T-helper 9 cell (primary cell): ENCODE measurements at regions not wholly inside any gene's neighbourhood (a gene's known extent, or its start where the extent isn't known, plus 50 kb on each side); places are given as distances from the start of the nearest gene placed in this dataset.
A peak's percentile ranks its signal among the peaks of the same experiment; 100 is the strongest.
"Not testable (repeated sequence)": the region's sequence is repeated elsewhere in the genome, so short reads cannot be mapped to it uniquely, and the experiment has no call there.

Experiments used
- DNase-seq: peaks from one replicate; pipeline ENCODE4 v3.0.0-alpha.2; 2020

DNA sequence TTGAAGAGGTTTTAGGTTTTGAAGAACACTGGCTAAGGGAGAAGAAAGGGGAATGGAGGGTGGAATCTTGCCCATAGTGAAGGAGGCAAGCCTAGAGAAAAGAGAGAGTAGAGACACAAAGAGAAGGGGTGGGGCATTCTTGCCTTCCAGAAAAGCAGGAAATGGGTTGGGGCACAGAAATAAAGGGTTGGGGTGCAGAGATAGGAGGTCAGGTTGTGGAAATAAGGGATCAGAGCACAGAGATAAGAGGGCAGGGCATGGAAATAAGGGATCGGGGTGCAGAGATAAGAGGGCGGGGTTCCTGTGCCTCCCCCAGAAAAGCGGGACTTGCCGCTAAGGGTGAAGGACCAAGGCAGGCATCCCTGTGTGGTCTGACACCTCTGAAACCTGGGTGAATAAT is 69.9 kb downstream of the ALG1L2 start:
- DNase-seq: not testable (repeated sequence)

DNA sequence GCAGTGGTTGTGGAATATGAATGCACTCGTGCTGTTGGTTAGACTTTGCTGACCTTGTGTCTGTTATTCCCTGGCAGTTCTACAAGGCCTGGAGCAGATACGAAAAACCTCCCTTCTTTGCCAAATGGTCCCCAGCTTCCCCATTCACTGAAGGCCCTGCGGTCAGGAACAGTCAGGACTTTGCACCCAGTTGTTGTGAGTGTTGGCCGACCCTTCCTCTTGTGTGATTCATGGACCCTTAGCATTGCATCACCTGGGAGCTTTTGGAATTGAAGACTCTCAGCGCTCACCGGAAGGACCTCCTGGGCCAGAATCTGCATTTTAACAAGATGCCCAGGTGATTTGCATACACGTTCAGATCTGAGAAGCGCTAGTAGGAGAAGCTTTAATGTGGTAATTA is 71.6 kb downstream of the ALG1L2 start:
- not testable (repeated sequence) for DNase-seq

DNA sequence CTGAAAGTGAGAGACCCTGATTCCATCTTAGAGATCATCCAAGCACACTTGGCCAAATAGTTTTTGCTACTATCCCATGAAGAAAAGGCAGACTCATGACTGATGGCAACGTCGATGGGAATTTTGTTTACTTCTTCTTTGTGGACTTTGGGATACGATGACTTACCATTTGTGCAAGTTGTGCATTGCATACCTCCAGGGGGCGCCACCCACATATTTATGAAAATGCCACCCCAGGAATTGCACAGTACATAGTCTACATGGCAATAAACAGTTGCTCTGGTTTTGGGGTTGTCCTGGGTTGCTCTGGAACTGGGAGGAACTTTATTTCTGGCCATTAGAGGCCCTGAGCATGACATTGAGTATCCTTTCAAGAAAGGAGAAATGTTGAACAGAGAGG is 73.8 kb downstream of the ALG1L2 start:
- DNase-seq: not testable (repeated sequence)

DNA sequence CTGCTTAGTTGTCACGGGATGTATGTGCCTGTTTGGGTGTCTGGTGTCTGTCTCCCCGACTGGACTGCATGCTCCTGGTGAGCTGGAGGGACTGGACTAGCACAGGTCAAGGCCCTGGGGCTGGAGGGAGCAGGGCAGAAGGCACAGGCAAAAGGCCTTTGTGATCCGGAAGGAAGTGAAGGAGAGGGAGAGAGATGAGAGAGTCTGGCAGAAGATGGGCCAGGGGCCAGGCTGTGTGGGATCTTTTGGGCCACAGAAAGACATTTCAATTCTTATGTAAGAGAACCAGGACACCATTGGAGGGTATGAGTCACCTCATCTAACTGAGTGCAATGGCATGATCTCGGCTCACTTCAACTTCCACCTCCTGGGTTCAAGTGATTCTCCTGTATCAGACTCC is 85.2 kb downstream of the ALG1L2 start:
- DNase-seq: not testable (repeated sequence)

DNA sequence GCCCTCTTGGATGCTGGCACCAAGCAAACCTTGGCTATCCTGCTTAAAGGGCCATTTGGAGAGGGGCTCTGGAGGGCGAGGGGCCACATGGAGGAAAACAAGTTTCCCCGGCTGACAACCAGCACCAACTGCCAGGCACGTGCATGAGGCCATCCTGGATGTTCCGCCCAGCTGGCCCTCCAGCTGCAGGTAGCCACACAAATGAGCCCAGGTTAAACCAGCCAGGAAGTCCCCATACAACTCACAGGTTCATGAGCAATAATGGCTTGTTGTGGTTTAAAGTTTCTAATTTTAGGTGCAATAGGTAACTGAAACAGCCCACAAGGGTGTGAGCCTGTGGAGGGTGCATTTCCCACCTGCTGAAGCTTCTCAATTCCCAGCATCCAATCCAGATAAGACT is 93.6 kb downstream of the ALG1L2 start:
- not testable (repeated sequence) for DNase-seq

DNA sequence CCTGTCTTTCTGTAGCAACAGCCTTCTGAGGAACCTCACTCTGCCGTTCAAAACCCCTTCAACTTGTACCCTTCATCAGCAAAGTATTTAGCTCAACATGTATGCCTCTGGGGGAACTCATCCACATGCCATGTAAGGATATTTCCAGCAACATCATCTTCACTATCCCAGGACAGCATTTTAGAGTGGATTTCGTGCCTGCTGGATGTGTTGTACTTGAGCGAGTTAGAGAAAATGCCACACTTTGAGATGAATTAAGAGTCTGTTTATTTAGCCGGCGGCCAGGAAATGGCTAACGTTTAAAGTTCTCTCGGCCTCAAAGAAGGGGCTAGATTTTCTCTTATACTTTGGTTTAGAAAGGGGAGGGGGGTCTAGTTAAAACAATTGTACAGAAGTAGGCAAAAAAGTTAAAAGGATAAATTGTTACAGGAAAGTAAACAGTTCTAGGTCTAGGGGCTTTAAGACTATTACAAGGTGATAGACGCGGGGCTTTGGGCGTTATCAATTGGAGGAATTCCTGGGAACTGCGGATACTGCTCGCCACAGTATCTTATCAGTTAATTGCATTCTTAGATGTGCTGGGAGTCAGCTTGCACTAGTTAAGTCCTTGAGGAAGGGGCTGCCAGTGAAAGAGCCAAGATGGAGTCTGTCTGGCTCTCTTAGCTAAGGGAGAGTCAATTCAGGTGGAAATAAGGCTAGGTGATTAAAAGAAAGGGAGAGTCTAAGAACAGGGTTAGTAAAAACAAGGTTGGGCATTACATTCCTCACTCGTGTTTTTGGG is 95.0 kb downstream of the ALG1L2 start:
- DNase-seq: not testable (repeated sequence)

DNA sequence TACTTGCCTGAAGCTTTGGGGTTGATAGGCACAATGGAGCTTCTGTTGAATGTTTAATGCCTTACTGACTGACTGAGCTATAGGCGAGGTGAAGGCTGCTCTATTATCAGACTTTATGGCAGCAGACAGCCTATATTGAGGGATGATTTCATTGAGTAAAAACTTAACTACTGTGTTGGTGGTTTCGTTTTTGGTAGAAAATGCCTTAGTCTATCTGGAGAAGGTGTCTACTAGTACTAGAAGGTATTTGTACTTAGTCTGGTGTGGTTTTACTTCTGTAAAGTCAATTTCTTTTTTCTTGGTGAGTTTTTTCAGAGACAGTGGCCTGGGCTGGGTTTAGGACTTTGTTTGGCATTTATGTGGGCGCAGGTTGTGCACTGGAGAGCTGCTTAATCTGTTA is 97.2 kb downstream of the ALG1L2 start:
- not testable (repeated sequence) for DNase-seq

DNA sequence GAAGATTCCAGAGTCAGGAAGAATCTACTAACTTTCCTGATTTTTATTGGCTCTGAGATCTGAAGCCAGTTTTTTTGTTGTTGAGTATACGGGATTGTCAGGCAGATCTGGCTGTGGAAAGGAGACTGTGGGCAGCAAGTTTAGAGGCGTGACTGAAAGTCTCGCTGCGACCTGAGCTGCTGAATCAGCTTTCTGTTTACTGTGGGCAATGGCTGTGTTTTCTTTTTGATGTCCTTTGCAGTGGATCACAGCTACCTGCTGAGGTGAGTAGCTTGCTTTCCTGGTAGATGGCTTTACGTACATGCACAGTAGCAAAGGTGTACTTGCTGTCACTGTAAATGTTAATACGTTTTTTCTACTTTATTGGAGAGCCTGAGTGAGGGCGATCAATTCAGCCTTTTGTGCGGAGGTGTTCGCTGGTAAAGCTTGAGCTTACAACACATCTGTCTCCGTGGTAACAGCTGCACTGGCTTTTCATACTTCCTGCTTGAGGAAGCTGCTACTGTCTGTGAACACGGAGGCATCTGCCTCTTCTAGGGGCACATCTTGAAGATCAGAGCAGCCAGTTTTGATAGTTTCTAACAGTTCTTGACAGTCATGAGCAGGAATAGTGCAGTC is 97.8 kb downstream of the ALG1L2 start:
- DNase-seq: peak; percentile 16

DNA sequence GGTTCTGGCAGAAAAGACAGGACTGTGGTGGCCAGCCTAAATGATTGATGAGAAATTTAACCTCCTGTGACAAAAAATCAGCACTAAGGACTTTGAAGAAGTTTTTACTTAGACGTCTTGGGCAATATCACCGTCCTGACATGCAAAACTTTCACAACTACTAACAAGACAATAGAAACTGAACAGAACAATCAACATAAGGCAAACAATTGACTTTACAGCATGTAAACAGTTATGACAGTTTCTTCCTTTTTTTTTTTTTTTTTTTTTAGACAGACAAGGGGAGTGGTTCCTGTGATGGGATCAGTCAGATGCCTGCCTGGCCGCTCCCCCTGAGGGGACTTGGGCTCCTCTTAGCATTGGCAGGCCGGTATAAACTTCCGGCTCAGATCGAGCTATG is 100.8 kb downstream of the ALG1L2 start:
- DNase-seq: not testable (repeated sequence)

DNA sequence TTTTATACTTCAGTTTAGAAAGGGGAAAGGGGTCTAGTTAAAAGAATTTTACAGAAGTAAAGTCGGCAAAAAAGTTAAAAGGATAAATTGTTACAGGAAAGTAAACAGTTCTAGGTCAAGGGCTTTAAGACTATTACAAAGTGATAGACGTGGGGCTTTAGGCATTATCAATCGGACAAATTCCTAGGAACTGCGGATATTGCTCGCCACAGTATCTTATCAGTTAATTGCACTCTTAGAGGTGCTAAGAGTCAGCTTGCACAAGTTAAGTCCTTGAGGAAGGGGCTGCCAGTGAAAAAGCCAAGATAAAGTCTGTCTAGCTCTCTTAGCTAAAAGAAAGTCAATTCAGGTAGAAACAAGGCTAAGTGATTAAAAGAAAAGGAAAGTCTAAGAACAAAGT is 102.1 kb downstream of the ALG1L2 start:
- DNase-seq: not testable (repeated sequence)

DNA sequence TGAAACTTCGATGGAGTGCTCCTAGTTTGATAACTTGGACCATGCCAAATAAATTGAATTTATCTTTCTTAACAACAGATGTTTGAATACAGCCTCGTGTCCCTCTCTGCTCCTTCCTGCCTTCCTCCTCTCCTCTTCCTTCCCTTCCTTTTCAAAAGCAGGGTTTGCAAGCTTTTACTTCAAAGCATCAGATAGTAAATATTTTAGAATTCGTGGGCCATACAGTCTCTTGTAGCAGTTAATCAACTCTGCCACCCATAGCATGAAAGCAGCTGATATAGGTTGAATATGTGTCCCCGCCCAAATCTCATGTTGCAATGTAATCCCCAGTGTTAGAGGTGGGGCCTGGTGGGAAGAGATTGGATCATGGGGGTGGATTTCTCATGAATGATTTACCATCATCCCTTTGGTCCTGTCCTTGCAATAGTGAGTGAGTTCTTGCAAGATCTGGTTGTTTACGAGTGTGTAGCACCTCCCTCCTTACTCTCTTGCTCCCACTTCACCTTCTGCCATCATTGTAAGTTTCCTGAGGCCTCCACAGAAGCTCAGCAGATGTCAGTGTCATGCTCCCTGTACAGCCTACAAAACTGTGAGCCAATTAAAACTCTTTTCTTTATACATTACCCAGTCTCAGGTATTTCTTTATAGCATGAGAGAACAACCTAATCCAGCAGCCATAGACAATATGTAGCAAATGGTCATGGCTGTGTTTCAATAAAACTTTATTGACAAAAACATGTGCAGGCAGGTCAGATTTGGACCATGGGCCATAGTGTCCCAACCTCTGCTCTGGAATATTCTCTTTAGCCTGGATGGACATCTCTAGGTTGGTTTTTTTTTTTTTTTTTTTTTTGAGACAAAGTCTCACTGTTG is 102.8 kb downstream of the ALG1L2 start:
- DNase-seq: not testable (repeated sequence)

DNA sequence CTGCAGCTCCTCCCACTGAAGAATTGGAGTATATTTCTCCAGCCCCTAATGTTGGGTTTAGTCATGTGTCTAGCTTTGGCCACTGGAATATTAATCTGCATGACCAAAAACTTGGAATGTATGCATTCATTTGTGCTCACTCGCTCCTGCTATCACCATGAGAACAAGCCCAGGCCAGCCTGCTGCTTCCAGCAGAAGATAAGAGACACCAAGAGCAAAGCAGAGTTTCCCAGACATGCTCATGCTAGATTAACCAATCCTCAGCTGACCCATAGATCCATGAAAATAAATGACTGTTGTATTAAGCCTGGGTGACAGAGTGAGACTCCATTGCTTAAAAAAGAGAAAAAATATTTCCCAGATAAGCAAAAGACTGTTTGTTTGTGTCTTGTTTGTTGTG is 119.6 kb downstream of the ALG1L2 start:
- not testable (repeated sequence) for DNase-seq

DNA sequence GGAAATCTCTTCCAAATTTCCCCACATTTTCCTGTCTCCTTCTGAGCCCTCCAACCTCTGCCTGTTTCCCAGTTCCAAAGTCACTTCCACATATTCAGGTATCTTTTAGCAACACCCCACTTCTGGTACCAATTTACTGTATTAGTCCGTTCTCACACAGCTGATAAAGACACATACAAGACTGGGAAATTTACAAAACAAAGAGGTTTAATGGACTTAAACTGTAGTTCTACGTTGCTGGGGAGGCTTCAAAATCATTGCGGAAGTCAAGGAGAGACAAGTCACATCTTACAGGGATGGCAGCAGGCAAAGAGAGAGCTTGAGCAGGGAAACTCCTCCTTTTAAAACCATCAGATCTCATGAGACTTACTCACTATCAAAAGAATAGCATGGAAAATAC is 122.0 kb downstream of the ALG1L2 start:
- not testable (repeated sequence) for DNase-seq

DNA sequence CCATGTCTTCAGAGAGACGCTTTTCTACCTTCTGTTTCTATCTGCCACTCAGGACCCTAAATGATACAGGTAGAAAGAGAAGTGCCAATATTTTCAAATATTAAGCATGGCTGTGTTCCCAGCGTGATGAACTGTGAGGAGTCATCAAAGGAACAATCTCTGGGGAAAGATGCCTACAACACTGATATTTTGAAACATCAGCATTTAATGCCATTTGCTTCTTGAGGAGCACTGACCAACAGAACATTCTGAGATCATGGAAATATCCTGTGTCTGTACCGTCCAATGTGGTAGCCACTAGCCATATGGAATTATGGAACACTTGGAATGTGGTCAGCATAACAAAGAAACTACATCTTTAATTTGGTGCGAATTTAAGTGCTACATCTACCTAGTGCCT is 117.9 kb upstream of the COL6A5 start:
- no peak for DNase-seq

DNA sequence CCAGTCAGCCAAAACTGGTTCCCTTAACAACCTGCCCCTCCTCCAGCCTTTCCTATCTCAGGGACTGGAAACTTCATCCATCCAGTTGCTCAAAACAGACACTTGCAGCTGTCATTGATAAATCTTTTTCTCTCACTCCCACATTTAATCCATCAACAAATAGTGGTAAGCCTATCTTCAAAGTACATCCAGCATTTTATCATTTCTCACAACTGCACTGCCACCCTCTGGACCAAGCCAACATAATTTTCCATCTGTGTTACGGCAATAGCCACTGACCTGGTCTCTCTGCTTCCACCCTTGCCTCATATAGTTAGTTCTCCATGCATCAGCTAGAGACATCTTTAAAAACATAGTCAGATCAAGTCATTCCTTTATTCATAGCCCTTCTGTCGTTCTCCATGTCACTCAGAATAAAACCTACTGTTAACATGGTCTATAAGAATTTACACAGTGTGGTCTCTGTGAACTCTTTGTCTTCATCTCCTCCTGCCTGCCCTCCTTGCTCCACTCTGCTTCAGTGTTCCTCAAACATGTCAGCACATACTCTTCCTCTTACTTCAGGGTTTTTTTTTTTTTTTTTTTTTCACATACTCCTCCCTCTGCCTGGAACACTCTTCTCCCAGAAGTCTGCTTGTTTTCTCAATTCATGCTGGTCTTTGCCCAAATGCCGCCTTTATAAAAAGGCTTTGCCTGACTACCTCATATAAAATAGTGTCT is 102.5 kb upstream of the COL6A5 start:
- DNase-seq: no peak

DNA sequence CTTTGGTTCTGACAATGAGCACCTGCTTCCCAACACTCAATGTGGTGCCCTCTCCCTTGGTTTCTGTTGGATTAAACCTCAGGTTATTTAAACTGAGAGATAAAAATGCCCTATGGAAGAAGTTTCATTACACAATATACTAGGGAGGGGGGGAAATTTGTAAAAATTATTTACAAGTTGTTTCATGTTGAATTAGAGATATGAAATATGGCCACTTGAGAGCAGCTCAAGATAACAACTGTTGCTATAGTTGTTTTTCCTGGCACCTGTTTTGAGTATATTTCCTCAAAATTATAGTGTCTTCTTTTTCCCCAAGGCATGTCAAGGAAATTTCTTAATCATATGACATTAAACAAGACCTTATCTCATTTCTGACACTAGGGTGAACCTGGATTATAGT is 101.7 kb upstream of the COL6A5 start:
- no peak for DNase-seq

DNA sequence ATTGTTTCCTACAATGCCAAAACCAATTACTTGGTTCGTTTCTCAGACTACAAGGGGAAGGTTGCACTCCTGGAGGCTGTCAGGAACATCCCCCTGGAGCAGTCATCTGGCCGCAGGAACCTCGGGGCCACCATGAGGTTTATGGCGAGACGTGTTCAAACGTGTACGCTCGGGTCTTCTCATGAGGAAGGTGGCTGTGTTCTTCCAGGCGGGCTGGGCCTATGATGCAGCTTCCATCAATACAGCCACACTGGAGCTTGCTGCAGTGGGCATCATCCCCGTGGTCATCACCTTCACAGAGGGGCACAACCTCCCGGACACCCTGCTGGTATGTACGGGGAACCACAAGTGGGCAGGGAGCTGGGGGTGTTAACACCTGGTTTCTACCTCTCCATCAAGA is 94.5 kb upstream of the COL6A5 start:
- no peak for DNase-seq

DNA sequence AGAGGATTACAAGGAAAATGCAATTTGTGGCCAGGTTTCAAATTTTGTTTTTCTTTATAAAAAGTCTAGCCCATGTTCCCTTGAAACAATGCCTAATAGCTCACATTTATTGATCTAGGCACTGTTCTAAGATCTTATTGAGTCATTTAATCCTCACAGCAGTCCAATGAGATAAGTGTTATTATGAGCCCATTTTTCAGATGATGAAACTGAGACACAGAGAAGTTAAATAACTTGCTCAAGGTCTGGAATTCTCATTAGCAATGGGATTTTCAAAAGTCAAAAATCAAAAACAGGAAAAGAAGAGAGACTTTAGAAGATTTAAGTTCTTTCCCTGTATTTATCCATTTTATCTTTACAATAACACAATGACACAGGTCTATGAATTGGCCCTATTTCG is 90.0 kb upstream of the COL6A5 start:
- no peak for DNase-seq

DNA sequence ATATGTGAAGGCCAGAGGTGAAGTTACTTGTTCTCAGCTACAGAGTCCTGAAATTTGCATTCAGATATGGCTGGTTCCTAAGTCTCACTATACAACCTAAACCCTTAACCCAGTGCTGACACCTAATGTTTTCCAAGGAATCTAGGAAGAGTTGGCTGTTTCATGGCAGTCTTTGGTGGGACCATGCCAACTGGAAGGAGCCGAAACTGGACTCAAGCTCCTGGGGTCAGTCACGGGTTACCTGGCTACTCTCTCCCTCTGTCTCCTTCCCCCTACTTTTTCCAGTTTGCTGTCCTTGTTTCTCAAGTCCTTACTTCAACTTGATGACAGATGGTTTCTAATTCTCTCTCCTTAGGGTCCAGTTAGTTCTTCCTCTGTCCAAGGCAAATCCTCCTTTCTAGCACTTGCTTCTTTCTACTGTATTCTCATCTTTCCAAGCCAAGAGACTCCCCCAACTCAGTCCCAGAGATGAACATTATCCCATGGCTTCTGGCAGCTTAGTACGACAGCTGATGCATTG is 88.6 kb upstream of the COL6A5 start:
- no peak for DNase-seq

DNA sequence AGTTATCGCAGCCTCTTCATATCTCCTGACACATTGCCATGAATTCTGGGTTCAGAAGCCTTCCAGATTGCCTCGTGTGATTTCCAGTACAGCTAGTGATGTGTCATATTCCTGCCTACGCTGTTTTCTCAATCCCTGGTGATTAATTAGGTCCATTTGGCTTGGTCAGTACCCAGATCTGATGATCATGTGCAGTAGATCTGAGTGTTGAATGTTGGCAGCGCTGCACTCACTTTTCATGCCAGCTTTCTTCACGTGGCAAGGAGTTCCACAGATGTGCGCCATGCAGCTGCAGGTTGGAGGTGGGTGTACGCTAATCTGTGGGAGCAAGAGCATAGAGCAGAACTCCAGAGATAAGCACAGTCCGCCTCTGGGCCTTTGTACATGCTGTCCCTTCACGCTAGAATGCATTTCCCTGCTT is 86.9 kb upstream of the COL6A5 start:
- no peak for DNase-seq

DNA sequence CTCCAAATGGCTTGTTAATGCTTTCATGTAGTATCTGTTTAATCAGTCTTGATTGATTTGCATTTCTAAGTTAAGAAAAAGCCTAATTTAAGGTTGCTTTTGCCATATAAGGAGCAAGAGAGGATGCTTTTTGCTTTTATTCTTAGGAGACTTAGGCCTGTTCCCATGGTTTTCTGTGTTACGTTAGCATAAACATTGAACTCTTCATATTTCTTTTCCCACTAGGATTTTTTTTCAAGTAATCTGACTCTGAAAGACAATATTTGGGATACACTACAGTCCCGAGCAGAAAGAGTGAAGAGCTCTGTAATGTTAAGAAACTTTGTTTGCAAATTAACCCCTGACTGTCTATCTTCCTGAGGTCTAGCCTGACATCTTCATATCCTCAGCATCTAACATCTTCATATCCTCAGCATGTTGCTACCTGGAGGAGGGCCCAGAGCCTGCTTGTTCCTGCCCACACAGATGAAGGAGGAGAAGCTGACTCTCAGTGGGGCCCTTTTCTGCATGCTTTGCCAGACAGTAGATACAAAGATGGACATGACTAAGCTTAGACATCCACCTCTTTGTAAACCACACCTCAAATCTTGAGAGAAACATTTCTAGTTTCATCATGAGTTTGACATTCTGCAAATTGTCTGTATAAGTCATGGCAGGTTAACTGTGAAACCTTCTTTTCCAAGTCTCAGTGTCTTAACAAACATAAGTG is 86.2 kb upstream of the COL6A5 start:
- no peak for DNase-seq

DNA sequence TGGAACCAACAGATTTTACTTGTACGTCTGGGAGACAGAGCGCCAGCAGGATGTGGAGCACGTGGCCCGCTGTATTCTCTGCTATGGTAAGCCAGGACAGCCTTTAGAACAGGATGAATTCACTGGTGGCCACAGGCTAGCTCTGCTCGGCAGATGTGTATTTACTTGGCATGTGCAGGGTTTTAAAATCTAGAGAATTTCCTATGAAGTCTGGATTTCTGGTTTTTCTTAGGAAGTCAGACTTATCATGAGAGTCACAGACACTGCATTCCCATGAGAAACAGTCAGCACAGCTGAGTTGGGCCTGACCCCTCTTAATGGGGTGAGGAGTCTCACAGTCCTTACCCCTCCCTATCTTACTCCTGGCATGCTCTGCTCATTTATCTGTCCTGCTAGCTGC is 84.6 kb upstream of the COL6A5 start:
- no peak for DNase-seq
